ENCODE measurements at regions not wholly inside any gene's neighbourhood (a gene's known extent, or its start where the extent isn't known, plus 50 kb on each side); places are given as distances from the start of the nearest gene placed in this dataset.

DNA sequence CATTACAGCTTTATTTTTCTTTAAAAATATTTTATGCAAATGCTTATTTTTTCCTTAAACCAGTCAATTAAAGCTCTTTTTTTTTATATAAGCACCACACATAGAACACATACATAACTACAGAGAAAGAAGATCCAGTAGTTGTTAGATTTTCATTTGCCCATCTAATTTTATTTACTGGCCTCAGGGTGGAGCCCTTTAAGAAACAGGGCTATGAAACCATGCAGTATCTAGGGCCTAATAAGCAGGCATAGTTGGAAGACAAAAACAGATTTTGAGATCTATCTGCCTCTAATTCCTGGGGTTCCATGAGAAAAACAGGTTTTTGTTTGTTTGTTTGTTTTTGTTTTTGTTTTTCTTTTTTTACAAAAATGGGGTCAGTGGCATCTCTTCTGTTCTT is 120.6 kb downstream of the BCHE start:
- H3K4me3 ChIP-seq: no peak overlapping the region
- peaks cover 4% of the 10 kb centered on the region for H3K9me3 ChIP-seq
- TF ChIP-seq, protein P1, sequence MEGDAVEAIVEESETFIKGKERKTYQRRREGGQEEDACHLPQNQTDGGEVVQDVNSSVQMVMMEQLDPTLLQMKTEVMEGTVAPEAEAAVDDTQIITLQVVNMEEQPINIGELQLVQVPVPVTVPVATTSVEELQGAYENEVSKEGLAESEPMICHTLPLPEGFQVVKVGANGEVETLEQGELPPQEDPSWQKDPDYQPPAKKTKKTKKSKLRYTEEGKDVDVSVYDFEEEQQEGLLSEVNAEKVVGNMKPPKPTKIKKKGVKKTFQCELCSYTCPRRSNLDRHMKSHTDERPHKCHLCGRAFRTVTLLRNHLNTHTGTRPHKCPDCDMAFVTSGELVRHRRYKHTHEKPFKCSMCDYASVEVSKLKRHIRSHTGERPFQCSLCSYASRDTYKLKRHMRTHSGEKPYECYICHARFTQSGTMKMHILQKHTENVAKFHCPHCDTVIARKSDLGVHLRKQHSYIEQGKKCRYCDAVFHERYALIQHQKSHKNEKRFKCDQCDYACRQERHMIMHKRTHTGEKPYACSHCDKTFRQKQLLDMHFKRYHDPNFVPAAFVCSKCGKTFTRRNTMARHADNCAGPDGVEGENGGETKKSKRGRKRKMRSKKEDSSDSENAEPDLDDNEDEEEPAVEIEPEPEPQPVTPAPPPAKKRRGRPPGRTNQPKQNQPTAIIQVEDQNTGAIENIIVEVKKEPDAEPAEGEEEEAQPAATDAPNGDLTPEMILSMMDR (IDR thresholded peaks at IDR 0.05): no peak
- no peaks in the 10 kb centered on the region for H3K4me1 ChIP-seq (ENCODE audit: low read depth)
- no peak for DNase-seq
- ATAC-seq: no peak
- intact Hi-C loops (cut with DNase I, micrococcal nuclease): no loop called here
- no peaks in the 10 kb centered on the region for H3K36me3 ChIP-seq (ENCODE audit: low read depth)

- ATAC-seq (no peak), DNase-seq (no peak)
- intact Hi-C loops (cut with DNase I, micrococcal nuclease): no loop called here
- Histone ChIP-seq H3K36me3 (ENCODE audit: low read depth) (no peaks in the 10 kb centered on the region), H3K9me3 (no peaks in the 10 kb centered on the region), H3K4me1 (ENCODE audit: low read depth) (no peaks in the 10 kb centered on the region), H3K4me3 (no peak overlapping the region)
- TF ChIP-seq, protein P1 (IDR thresholded peaks at IDR 0.05): no peak
Measured at GRCh38 chr3:165713479-165713878, 123.7 kb downstream of the BCHE start.

DNA sequence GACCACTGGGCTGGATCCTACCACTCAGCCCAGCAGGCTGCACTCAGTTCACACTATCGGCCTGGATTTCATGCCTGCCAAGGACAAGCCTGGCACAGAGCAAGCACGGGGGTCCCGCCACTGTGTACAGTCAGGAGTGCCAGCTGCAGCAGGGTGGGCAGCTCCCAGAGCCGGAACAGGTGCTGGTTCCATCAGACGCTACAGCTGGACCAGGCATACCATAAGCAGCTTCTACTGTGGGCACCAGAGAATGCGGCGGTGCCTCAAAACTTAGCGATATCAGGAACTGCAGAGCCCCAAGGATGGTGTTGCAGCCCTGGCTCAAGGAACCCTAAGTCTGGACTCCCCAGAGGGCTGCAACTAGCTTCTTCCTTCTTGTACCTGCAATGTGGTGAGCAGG is 124.8 kb downstream of the BCHE start:
- DNase-seq (no peak), ATAC-seq (no peak)
- intact Hi-C loops (cut with DNase I, micrococcal nuclease): no loop called here
- TF ChIP-seq, protein P1 (IDR thresholded peaks at IDR 0.05): no peak
- Histone ChIP-seq H3K36me3 (ENCODE audit: low read depth) (no peaks in the 10 kb centered on the region), H3K4me3 (no peak overlapping the region), H3K4me1 (ENCODE audit: low read depth) (no peaks in the 10 kb centered on the region), H3K9me3 (no peaks in the 10 kb centered on the region)

DNA sequence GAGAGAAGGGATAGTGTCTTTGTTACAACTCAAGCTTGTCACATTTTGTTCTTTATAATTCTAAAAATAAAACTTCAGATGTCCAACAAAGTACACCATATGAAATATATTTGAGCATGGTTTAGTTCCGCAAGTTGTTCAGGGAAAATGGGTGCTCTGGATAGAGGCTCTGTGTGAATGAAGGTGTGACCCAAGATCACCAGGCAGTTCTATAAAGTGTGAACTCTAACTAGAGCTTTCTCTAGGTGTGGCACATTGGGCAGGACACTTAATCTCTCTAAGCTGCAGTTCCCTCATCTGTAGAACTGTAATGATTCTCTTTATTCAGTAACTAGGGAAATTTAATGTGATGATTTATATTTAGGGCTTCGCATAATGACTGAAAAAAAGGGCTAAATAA is 139.3 kb downstream of the BCHE start:
- ATAC-seq (no peak), DNase-seq (no peak)
- H3K36me3 ChIP-seq (ENCODE audit: low read depth): no peaks in the 10 kb centered on the region
- no peak overlapping the region for H3K4me3 ChIP-seq
- intact Hi-C loops (cut with DNase I, micrococcal nuclease): no loop called here
- peaks cover under 1% of the 10 kb centered on the region for H3K9me3 ChIP-seq
- no peaks in the 10 kb centered on the region for H3K4me1 ChIP-seq (ENCODE audit: low read depth)
- TF ChIP-seq, protein P1 (IDR thresholded peaks at IDR 0.05): no peak

DNA sequence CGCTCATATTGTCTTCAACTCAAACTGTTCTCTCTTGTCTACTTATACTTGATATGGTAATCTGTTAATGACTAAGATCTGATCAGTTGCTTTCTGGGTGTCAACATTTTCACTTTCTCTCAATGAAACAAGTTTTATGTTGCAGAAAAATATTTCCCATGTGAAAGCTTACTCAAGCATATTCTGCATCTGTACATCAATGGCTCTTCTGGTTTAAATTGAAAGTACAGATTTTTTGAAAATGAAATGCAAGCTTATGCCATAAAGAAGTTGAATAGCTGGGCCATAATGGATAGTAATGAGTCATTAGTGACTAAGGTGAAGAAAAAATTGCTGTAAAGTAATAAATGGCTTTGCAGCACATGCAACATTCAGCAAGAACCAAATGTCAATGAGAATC is 140.7 kb downstream of the BCHE start:
- no peaks in the 10 kb centered on the region for H3K4me1 ChIP-seq (ENCODE audit: low read depth)
- ATAC-seq: no peak
- TF ChIP-seq, protein P1 (IDR thresholded peaks at IDR 0.05): no peak
- DNase-seq: no peak
- H3K9me3 ChIP-seq: peaks cover 3% of the 10 kb centered on the region
- no peak overlapping the region for H3K4me3 ChIP-seq
- intact Hi-C loops (cut with DNase I, micrococcal nuclease): no loop called here
- H3K36me3 ChIP-seq (ENCODE audit: low read depth): no peaks in the 10 kb centered on the region

GRCh38 chr3:165683947-165684346 is 153.3 kb downstream of the BCHE start:
- intact Hi-C loops (cut with DNase I, micrococcal nuclease): no loop called here
- TF ChIP-seq, protein P1 (IDR thresholded peaks at IDR 0.05): no peak
- DNase-seq: no peak
- H3K36me3 ChIP-seq (ENCODE audit: low read depth): no peaks in the 10 kb centered on the region
- no peaks in the 10 kb centered on the region for H3K4me1 ChIP-seq (ENCODE audit: low read depth)
- ATAC-seq: no peak
- H3K4me3 ChIP-seq: no peak overlapping the region
- H3K9me3 ChIP-seq: no peaks in the 10 kb centered on the region
